ENCODE measurements at regions not wholly inside any gene's neighbourhood (a gene's known extent, or its start where the extent isn't known, plus 50 kb on each side); places are given as distances from the start of the nearest gene placed in this dataset.

- no peak for TF ChIP-seq CTCF (IDR thresholded peaks at IDR 0.05 in 8 of 11, conservative IDR thresholded peaks at IDR 0.05 in 3 of 11)
- TF ChIP-seq POLR2A (IDR thresholded peaks at IDR 0.05): no peak
- TF ChIP-seq POLR2AphosphoS5 (IDR thresholded peaks at IDR 0.05): no peak
These were observed 282.8 kb upstream of the EDNRB start for GRCh38 chr13:78201411-78201810.
